HFF-Myc (cell line): ENCODE measurements at regions not wholly inside any gene's neighbourhood (a gene's known extent, or its start where the extent isn't known, plus 50 kb on each side); places are given as distances from the start of the nearest gene placed in this dataset.

Experiments used
- DNase-seq: peaks from one replicate; pipeline ENCODE4 v3.0.0-alpha.2; 2011; ENCODE audit warnings: low read depth; ENCODE audit errors: extremely low read depth
- H3K4me3 ChIP-seq: replicated peaks from 2 replicates; pipeline ENCODE4 v1.5.1; 2011; ENCODE audit warnings: low read depth, mild to moderate bottlenecking, control low read depth, low read length
- TF ChIP-seq, protein P1 (sequence below): IDR thresholded peaks from 2 replicates; pipeline ENCODE4 v1.5.1; 2012; ENCODE audit warnings: mild to moderate bottlenecking, low read depth, low read length, control low read depth; ENCODE audit errors: missing control alignments

DNA sequence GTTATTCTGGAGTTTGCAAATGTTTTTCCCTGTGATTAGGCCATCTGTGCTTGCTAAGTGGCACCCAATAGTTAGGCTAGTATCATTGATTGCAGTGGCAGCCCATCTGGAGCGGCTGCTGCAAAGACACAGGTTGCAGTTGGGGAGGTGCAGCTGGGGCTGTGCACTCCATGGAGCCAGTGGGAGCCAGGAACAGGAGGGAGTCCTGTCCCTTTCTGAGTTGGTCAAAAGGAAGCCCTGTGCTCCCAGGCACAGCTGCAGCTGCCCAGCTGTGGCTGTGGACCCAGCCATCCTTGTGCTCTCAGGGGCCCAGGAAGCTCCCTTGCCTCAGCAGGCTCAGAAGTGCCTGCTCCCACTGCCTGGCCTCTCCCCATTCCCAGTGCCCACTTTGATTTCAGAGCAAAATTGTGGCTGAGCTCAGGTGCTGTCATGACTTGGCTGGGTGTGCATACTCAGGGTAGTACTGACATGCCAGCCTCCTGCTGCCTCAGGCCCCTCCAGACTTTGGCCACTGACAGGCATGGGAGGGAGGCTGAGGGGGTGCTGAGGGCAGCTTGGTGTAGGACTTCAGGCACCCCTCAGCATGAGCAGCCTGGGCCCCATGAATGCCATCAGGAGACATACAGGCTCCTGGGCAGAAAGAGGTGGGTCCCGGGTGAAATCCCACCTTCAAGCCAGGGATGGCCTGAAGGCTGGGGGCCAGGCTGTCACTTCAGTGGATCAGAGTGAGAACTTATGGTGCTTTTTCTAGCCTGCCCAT is 270.6 kb downstream of the PCDH20 start:
- TF ChIP-seq, protein P1, sequence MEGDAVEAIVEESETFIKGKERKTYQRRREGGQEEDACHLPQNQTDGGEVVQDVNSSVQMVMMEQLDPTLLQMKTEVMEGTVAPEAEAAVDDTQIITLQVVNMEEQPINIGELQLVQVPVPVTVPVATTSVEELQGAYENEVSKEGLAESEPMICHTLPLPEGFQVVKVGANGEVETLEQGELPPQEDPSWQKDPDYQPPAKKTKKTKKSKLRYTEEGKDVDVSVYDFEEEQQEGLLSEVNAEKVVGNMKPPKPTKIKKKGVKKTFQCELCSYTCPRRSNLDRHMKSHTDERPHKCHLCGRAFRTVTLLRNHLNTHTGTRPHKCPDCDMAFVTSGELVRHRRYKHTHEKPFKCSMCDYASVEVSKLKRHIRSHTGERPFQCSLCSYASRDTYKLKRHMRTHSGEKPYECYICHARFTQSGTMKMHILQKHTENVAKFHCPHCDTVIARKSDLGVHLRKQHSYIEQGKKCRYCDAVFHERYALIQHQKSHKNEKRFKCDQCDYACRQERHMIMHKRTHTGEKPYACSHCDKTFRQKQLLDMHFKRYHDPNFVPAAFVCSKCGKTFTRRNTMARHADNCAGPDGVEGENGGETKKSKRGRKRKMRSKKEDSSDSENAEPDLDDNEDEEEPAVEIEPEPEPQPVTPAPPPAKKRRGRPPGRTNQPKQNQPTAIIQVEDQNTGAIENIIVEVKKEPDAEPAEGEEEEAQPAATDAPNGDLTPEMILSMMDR = no peak
- no peak for DNase-seq

DNA sequence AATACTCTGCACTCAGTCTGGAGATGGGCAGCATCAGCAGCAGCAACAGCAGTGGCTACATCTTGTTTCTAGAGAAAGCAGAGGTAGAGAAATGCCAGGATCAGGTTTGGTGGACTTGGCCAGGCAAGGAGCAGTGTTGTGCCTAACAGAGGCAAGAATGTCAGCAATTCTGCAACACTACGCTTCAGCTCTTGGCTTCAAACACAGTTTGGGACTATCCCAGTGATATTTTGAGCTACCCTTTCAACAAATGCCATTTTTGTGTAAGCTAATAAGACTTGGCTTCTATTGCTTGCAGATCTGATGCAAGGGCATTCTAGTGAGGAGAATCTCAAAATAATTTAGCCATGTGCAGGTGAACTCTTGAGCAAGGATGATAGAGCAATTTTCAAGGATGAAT is 271.3 kb downstream of the PCDH20 start:
- no peak for DNase-seq
- H3K4me3 ChIP-seq = no peak overlapping the region
- TF ChIP-seq, protein P1 = no peak

More for the DNA sequence above, 270.6 kb downstream of the PCDH20 start:
- no peak overlapping the region for H3K4me3 ChIP-seq

DNA sequence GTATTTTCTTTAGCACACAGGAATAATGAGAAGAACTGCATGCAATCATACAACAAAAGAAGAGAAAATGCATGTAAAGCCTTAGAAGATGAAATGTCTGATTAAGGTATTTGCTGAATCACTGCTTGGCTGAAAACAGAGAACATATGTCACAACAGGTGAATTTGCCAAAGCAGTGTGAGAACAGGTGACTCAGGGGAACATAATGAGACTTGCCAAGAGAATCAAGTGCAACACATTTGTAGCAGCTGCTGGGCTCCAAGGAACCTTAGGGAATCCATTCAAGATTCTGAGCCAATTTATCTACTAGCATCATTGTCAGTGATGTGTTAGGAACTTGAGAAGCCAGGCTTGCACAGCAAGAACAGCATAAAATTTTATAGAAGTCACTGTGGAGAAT is 273.1 kb downstream of the PCDH20 start:
- TF ChIP-seq, protein P1 = no peak
- no peak overlapping the region for H3K4me3 ChIP-seq
- DNase-seq = no peak

DNA sequence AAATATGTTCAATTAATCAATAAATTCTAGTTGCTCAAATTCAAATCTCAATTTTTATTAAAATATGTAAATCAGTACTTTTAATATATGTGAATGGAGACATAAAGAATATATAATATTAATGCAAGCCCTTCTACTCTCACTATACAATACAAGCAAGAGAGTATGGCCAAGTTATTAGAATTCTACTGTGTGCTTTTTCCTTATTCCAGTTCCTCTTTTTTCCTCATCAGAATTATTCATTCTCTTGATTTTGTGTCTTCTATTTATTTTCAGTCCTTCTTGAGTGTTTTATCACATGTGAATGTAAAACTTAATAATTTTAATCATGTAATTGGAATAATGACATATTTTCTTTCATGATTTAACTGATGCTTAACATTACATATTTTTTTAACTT is 276.8 kb downstream of the PCDH20 start:
- TF ChIP-seq, protein P1 = no peak
- no peak overlapping the region for H3K4me3 ChIP-seq
- no peak for DNase-seq

DNA sequence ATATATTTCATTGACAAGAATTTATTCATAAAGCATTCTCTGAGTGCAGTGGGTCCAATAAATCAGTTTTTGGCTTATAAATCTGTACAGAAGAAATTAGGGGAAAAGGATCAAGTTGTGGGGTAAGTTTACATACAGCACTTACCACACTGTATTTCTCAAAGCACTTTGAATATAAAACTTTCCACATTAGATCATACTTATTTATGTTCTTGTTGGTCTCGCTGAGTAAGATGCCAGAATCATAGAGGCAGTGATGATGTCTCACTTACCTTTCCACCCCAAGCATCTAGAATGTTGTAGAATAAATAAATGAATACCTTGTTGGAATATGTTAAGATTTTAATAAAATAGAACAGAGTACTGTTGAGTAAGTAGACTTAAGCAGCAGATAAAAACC is 279.1 kb downstream of the PCDH20 start:
- H3K4me3 ChIP-seq = no peak overlapping the region
- TF ChIP-seq, protein P1 = no peak
- no peak for DNase-seq

DNA sequence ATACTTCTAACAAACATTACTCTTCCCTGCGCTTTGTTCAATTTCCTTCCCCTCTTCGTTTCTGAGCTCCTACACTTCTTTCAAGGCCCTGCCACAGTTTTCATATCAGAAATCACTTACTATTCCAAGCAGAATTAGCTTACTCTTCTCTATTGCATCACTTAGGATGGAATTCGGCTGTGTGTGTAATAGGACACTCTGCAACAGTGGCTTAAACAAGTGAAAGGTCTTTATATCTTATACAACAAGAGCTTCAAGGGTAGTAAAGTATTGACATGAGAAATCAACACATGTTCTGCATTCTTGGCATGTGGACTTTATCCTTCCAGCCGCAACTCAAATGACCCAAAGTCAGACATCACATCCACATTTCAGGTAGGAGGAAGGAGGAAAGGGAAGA is 279.6 kb downstream of the PCDH20 start:
- TF ChIP-seq, protein P1 = no peak
- no peak for DNase-seq
- H3K4me3 ChIP-seq = no peak overlapping the region

DNA sequence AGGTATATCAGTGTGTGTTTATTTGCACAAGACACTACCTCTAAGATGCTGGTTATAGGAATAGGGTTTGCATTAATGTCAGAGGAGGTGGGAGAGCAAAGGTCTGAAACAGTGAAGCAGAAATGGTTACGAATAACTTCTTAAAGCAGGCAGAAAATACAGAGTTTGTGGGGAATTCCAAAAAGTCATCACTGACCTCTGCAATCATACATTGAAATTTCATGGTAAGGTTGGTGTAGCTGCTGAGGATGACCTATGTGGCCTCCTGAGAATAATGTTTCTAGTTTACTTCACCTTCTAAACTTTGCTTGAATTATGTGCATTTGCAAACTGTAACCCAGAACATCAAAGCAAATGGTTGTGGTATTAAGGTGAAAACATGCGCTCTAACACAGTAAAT is 280.1 kb downstream of the PCDH20 start:
- no peak overlapping the region for H3K4me3 ChIP-seq
- TF ChIP-seq, protein P1 = no peak
- DNase-seq = no peak
